ENCODE measurements at regions not wholly inside any gene's neighbourhood (a gene's known extent, or its start where the extent isn't known, plus 50 kb on each side); places are given as distances from the start of the nearest gene placed in this dataset.

GRCh38 chr2:4408321-4408720 is 704.9 kb downstream of the DCDC2C start:
- H3K9me3 ChIP-seq: no peaks in the 10 kb centered on the region
- no peak overlapping the region for H3K27ac ChIP-seq
- TF ChIP-seq, protein P1, sequence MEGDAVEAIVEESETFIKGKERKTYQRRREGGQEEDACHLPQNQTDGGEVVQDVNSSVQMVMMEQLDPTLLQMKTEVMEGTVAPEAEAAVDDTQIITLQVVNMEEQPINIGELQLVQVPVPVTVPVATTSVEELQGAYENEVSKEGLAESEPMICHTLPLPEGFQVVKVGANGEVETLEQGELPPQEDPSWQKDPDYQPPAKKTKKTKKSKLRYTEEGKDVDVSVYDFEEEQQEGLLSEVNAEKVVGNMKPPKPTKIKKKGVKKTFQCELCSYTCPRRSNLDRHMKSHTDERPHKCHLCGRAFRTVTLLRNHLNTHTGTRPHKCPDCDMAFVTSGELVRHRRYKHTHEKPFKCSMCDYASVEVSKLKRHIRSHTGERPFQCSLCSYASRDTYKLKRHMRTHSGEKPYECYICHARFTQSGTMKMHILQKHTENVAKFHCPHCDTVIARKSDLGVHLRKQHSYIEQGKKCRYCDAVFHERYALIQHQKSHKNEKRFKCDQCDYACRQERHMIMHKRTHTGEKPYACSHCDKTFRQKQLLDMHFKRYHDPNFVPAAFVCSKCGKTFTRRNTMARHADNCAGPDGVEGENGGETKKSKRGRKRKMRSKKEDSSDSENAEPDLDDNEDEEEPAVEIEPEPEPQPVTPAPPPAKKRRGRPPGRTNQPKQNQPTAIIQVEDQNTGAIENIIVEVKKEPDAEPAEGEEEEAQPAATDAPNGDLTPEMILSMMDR (IDR thresholded peaks at IDR 0.05): no peak
- DNase-seq (ENCODE audit: low spot score): no peak
- no peaks in the 10 kb centered on the region for H3K4me1 ChIP-seq (ENCODE audit: control insufficient read depth in 1 of 2, low read depth in 2 of 2)
- ATAC-seq (ENCODE audit: insufficient number of reproducible peaks, low FRiP score, low read depth): no peak
- no peak overlapping the region for H3K4me3 ChIP-seq
- H3K27me3 ChIP-seq (replicated peaks; ENCODE audit: insufficient read depth): no peaks in the 10 kb centered on the region
- no peaks in the 10 kb centered on the region for H3K36me3 ChIP-seq

DNA sequence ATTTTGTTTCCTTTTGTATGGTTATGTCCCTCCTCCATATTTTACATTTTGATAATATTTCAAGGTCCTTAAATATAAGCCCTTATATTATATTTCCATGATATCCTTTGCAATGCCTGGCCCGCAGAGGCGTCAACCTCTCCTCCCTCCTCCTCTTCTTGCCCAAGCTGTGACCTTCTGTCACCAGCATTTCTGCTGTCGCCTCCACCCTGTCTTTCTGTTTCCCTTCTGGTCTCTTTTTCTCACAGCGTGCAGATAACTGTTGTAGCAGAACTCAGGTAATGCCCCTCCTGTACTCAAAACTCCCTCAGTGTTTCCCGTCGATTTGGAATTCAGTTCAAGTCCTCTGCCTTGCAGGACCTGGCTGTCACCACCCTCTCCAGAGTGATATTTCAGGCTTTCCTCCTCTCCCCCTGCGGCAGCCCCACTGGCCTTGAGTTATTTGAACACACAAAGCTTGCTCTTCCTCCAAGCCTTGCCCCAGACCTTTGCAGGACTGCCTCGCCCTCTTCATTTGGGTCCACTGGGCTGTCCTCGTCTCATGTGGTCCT is 709.3 kb downstream of the DCDC2C start:
- no peaks in the 10 kb centered on the region for H3K27me3 ChIP-seq (replicated peaks; ENCODE audit: insufficient read depth)
- H3K27ac ChIP-seq: no peak overlapping the region
- no peaks in the 10 kb centered on the region for H3K36me3 ChIP-seq
- H3K9me3 ChIP-seq: no peaks in the 10 kb centered on the region
- TF ChIP-seq, protein P1 (IDR thresholded peaks at IDR 0.05): no peak
- ATAC-seq (ENCODE audit: insufficient number of reproducible peaks, low FRiP score, low read depth) (no peak), DNase-seq (ENCODE audit: low spot score) (no peak)
- H3K4me1 ChIP-seq (ENCODE audit: control insufficient read depth in 1 of 2, low read depth in 2 of 2): no peaks in the 10 kb centered on the region
- H3K4me3 ChIP-seq: no peak overlapping the region

DNA sequence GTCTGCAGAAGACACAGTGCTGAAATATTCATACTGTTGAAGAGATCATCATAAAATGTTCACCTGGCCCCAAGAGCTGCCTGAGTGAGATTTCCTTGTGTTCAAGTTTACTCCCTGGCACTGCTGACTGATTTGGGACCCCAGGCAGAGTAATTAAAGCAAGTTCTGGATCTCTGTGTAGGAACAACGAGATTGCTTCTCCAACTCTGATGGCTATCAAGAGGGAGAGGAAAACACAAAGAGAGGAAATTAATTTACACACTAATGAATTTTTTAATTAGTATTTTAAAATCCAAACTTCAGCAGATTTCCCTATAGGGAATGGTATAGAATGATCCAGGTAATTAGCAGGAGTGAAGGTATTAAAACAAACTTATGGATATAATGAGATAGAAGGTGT is 711.8 kb downstream of the DCDC2C start:
- H3K9me3 ChIP-seq: no peaks in the 10 kb centered on the region
- no peaks in the 10 kb centered on the region for H3K36me3 ChIP-seq
- H3K27me3 ChIP-seq (replicated peaks; ENCODE audit: insufficient read depth): no peaks in the 10 kb centered on the region
- H3K27ac ChIP-seq: no peak overlapping the region
- no peak overlapping the region for H3K4me3 ChIP-seq
- ATAC-seq (ENCODE audit: insufficient number of reproducible peaks, low FRiP score, low read depth) (no peak), DNase-seq (ENCODE audit: low spot score) (no peak)
- no peaks in the 10 kb centered on the region for H3K4me1 ChIP-seq (ENCODE audit: control insufficient read depth in 1 of 2, low read depth in 2 of 2)
- TF ChIP-seq, protein P1 (IDR thresholded peaks at IDR 0.05): no peak

DNA sequence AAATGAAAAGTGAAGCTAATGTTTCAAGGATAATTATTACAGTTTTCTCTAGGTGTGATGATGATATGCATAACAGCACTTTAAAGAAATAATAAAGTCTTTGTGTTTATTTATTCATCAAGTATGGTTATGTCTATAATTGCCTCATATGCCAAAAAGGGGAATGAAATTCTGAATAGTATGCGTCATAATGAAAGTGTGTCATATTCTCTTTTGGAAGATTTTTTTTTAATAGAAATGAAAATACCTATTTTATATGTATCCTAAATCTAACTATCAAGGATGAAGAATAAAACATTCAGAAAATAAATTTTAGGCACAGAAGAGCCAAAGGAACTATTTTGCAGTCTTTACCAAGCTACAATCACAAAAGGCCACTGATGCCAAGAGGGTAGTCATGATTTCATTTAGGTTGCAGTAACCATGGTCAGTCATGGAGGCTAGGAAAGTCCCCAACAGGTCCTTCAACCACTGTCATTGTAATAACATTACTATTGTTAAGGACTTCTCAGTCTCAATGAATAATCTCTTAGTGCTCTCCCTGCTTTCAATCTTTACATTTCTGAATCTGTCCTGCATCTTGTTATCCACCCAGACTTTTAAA is 712.5 kb downstream of the DCDC2C start:
- no peak overlapping the region for H3K27ac ChIP-seq
- H3K4me1 ChIP-seq (ENCODE audit: control insufficient read depth in 1 of 2, low read depth in 2 of 2): no peaks in the 10 kb centered on the region
- no peaks in the 10 kb centered on the region for H3K9me3 ChIP-seq
- TF ChIP-seq, protein P1 (IDR thresholded peaks at IDR 0.05): no peak
- H3K36me3 ChIP-seq: no peaks in the 10 kb centered on the region
- H3K27me3 ChIP-seq (replicated peaks; ENCODE audit: insufficient read depth): no peaks in the 10 kb centered on the region
- ATAC-seq (ENCODE audit: insufficient number of reproducible peaks, low FRiP score, low read depth) (no peak), DNase-seq (ENCODE audit: low spot score) (no peak)
- H3K4me3 ChIP-seq: no peak overlapping the region

DNA sequence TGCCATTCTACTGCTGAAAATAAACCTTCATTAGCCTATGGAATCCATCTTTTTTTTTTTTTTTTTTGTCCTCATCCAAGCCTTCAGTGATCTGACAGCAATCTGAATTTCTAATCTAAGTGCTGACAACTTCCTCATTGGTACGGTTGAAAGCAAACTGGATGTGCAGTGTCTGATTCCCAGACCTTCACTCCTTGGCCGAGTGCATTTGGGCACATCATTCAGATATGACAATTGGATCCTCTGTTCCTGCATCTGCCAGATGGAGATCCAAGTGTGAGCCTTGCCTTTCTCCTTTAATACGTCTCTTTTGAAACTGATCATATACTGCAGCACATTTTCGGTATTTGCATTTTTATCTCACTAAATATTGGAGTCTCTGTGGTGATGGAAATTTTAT is 713.1 kb downstream of the DCDC2C start:
- Histone ChIP-seq H3K9me3 (no peaks in the 10 kb centered on the region), H3K4me3 (no peak overlapping the region), H3K4me1 (ENCODE audit: control insufficient read depth in 1 of 2, low read depth in 2 of 2) (no peaks in the 10 kb centered on the region), H3K27me3 (replicated peaks; ENCODE audit: insufficient read depth) (no peaks in the 10 kb centered on the region), H3K36me3 (no peaks in the 10 kb centered on the region), H3K27ac (no peak overlapping the region)
- no peak for ATAC-seq (ENCODE audit: insufficient number of reproducible peaks, low FRiP score, low read depth)
- no peak for DNase-seq (ENCODE audit: low spot score)
- TF ChIP-seq, protein P1 (IDR thresholded peaks at IDR 0.05): no peak

All from thoracic aorta (tissue), 2 donors.